ENCODE measurements at regions not wholly inside any gene's neighbourhood (a gene's known extent, or its start where the extent isn't known, plus 50 kb on each side); places are given as distances from the start of the nearest gene placed in this dataset.

- DNase-seq (no peak), ATAC-seq (no peak)
- no peaks in the 10 kb centered on the region for H3K9me3 ChIP-seq
- intact Hi-C loops (cut with DNase I) = no loop called here
- no peaks in the 10 kb centered on the region for H3K4me1 ChIP-seq
- H3K27ac ChIP-seq = no peak overlapping the region
- no peaks in the 10 kb centered on the region for H3K36me3 ChIP-seq
- TF ChIP-seq CTCF (IDR thresholded peaks at IDR 0.05) (no peak), POLR2A (IDR thresholded peaks at IDR 0.05) (no peak)
- 47 to 55% (median 48%) methylated on average over 2 of the region's 2 CpGs for WGBS, 4 donors
- H3K27me3 ChIP-seq = no peaks in the 10 kb centered on the region
- H3K4me3 ChIP-seq = no peak overlapping the region
These were observed 627.3 kb upstream of the NUDT12 start for GRCh38 chr5:104189909-104190308.

- H3K36me3 ChIP-seq = no peaks in the 10 kb centered on the region
- TF ChIP-seq CTCF (IDR thresholded peaks at IDR 0.05) (no peak), POLR2A (IDR thresholded peaks at IDR 0.05) (no peak)
- no peak overlapping the region for H3K27ac ChIP-seq
- ATAC-seq (no peak), DNase-seq (no peak)
- H3K4me1 ChIP-seq = no peaks in the 10 kb centered on the region
- WGBS, 4 donors = 75 to 80% (median 79%) methylated on average over 4 of the region's 4 CpGs
- intact Hi-C loops (cut with DNase I) = no loop called here
- H3K4me3 ChIP-seq = no peak overlapping the region
- no peaks in the 10 kb centered on the region for H3K27me3 ChIP-seq
- H3K9me3 ChIP-seq = no peaks in the 10 kb centered on the region
These were observed 626.4 kb upstream of the NUDT12 start for GRCh38 chr5:104189031-104189430.

DNA sequence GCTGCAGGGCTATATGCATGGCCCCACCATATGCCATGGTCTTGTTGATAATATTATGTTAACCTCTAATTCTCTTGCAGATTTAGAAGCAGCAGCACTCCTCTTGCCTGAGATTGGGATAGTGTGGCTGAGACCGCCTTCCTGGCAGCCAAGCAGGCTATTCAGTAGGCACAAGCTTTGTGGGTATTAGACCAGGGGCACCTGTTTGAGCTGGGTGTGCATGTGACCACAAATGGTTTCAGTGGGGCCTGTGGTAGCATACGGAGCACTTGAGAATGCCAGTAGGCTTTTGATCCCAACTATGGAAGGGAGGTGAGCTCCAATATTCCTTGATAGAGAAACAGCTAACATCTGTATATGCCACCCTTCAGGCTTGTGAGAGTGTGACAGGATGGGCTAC is 625.1 kb upstream of the NUDT12 start:
- no peaks in the 10 kb centered on the region for H3K4me1 ChIP-seq
- H3K9me3 ChIP-seq = no peaks in the 10 kb centered on the region
- 65 to 91% (median 85%) methylated on average over 2 of the region's 2 CpGs for WGBS, 4 donors
- TF ChIP-seq CTCF (IDR thresholded peaks at IDR 0.05) (no peak), POLR2A (IDR thresholded peaks at IDR 0.05) (no peak)
- H3K27ac ChIP-seq = no peak overlapping the region
- DNase-seq = no peak
- ATAC-seq = no peak
- H3K4me3 ChIP-seq = no peak overlapping the region
- intact Hi-C loops (cut with DNase I) = no loop called here
- H3K27me3 ChIP-seq = no peaks in the 10 kb centered on the region
- no peaks in the 10 kb centered on the region for H3K36me3 ChIP-seq

- TF ChIP-seq CTCF (IDR thresholded peaks at IDR 0.05) (no peak), POLR2A (IDR thresholded peaks at IDR 0.05) (no peak)
- Histone ChIP-seq H3K4me3 (no peak overlapping the region), H3K9me3 (no peaks in the 10 kb centered on the region), H3K27ac (no peak overlapping the region), H3K36me3 (no peaks in the 10 kb centered on the region), H3K27me3 (no peaks in the 10 kb centered on the region), H3K4me1 (no peaks in the 10 kb centered on the region)
- WGBS, 4 donors = 76 to 84% (median 81%) methylated on average over 4 of the region's 4 CpGs
- ATAC-seq = no peak
- intact Hi-C loops (cut with DNase I) = no loop called here
- no peak for DNase-seq
These were observed 623.9 kb upstream of the NUDT12 start for GRCh38 chr5:104186510-104186909.
